Nephron progenitor cell (in vitro differentiated cells): ENCODE measurements at regions not wholly inside any gene's neighbourhood (a gene's known extent, or its start where the extent isn't known, plus 50 kb on each side); places are given as distances from the start of the nearest gene placed in this dataset.
A peak's percentile ranks its signal among the peaks of the same experiment; 100 is the strongest.

Experiments
- DNase-seq: peaks from one replicate; pipeline ENCODE4 v3.0.0; 2021
- H3K27ac Mint-ChIP-seq: 2 replicates; pipeline ENCODE4 v1.8.0; 2021; ENCODE audit warnings: mild to moderate bottlenecking, moderate library complexity, mixed read lengths
- H3K27me3 Mint-ChIP-seq: 2 replicates; pipeline ENCODE4 v1.8.0; 2021; ENCODE audit warnings: mild to moderate bottlenecking, low read depth, mixed read lengths; ENCODE audit not compliant: poor library complexity
- H3K36me3 Mint-ChIP-seq: 2 replicates; pipeline ENCODE4 v1.8.0; 2021; ENCODE audit warnings: low read depth, mixed read lengths
- H3K4me1 Mint-ChIP-seq: 2 replicates; pipeline ENCODE4 v1.8.0; 2021; ENCODE audit warnings: mixed read lengths
- H3K4me3 Mint-ChIP-seq: 2 replicates; pipeline ENCODE4 v1.8.0; 2021; ENCODE audit warnings: mild to moderate bottlenecking, moderate library complexity, mixed read lengths
- H3K9me3 Mint-ChIP-seq: 2 replicates; pipeline ENCODE4 v1.8.0; 2021; ENCODE audit warnings: mild to moderate bottlenecking, moderate library complexity, mixed read lengths
- TF ChIP-seq, protein P1 (sequence below): fragments of 200-600 bp; sonication (generic); IDR thresholded peaks from 2 replicates; pipeline ENCODE4 v1.5.0; 2021; ENCODE audit warnings: antibody characterized with exemption

- DNase-seq: no peak
- TF ChIP-seq, protein P1, sequence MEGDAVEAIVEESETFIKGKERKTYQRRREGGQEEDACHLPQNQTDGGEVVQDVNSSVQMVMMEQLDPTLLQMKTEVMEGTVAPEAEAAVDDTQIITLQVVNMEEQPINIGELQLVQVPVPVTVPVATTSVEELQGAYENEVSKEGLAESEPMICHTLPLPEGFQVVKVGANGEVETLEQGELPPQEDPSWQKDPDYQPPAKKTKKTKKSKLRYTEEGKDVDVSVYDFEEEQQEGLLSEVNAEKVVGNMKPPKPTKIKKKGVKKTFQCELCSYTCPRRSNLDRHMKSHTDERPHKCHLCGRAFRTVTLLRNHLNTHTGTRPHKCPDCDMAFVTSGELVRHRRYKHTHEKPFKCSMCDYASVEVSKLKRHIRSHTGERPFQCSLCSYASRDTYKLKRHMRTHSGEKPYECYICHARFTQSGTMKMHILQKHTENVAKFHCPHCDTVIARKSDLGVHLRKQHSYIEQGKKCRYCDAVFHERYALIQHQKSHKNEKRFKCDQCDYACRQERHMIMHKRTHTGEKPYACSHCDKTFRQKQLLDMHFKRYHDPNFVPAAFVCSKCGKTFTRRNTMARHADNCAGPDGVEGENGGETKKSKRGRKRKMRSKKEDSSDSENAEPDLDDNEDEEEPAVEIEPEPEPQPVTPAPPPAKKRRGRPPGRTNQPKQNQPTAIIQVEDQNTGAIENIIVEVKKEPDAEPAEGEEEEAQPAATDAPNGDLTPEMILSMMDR: no peak
- Mint-ChIP-seq H3K27ac (no peak overlapping the region), H3K4me3 (no peak overlapping the region), H3K9me3 (no peaks in the 10 kb centered on the region), H3K27me3 (peaks cover 18% of the 10 kb centered on the region), H3K4me1 (peaks cover 8% of the 10 kb centered on the region), H3K36me3 (no peaks in the 10 kb centered on the region)
Measured at GRCh38 chr11:34564406-34564805, 50.8 kb upstream of the ELF5 start.

DNA sequence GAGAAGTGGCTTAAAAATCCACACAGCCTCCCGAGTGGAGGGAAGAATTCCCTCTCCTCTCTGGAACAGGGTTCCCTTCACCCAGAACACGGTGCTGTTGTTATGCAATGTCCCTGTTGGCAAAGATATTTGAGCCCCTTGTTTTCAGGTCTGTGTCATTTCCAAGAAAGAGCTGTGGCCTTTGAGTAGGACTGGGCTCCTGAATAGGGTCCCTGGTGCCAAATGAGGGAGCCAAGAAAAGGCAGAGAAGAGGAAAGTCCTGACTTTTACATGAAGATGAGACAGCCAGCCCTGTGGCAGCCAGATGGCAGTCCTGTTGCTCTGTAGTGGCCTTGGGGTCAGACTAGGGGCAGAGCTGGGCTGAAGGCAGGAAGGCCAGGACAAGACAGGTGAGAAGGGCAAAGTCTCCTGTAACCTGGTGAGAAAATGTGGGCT, 51.2 kb upstream of the ELF5 start:
- Mint-ChIP-seq H3K27ac (no peak overlapping the region), H3K36me3 (no peaks in the 10 kb centered on the region), H3K9me3 (no peaks in the 10 kb centered on the region), H3K4me1 (peaks cover 8% of the 10 kb centered on the region), H3K27me3 (peaks cover 22% of the 10 kb centered on the region), H3K4me3 (no peak overlapping the region)
- TF ChIP-seq, protein P1: no peak
- no peak for DNase-seq

- Mint-ChIP-seq H3K9me3 (no peaks in the 10 kb centered on the region), H3K4me3 (no peak overlapping the region), H3K4me1 (peaks cover 8% of the 10 kb centered on the region), H3K27ac (no peak overlapping the region), H3K36me3 (no peaks in the 10 kb centered on the region), H3K27me3 (peaks cover 24% of the 10 kb centered on the region)
- DNase-seq: no peak
- TF ChIP-seq, protein P1: peak; percentile 40
Measured at GRCh38 chr11:34565417-34566207, 52.0 kb upstream of the ELF5 start.

GRCh38 chr11:34566208-34566551, 52.6 kb upstream of the ELF5 start:
- H3K9me3 Mint-ChIP-seq: no peaks in the 10 kb centered on the region
- TF ChIP-seq, protein P1: no peak
- no peak for DNase-seq
- H3K27ac Mint-ChIP-seq: no peak overlapping the region
- no peaks in the 10 kb centered on the region for H3K36me3 Mint-ChIP-seq
- H3K27me3 Mint-ChIP-seq: peaks cover 24% of the 10 kb centered on the region
- H3K4me1 Mint-ChIP-seq: peaks cover 8% of the 10 kb centered on the region
- no peak overlapping the region for H3K4me3 Mint-ChIP-seq

DNA sequence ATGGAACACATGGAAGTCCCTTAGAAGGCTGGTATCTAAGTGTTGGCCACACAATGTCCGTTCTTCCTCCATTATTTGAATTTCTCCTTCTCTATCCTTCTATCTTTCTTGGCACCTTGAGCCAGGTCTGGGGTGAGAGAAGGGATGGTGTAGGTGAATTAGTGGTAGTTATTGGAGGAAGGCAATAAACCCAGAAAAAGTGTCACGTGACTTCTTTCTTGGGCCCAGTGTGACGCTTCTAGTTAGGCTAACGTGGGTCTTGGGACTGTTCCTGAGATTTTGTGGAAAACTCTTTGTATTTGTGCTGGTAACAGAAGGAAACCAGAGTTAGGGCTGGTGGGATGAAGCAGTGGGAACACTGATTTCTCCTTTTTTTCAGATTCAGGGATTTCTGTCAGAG, 53.1 kb upstream of the ELF5 start:
- TF ChIP-seq, protein P1: no peak
- H3K4me1 Mint-ChIP-seq: peaks cover 8% of the 10 kb centered on the region
- no peak overlapping the region for H3K27ac Mint-ChIP-seq
- H3K36me3 Mint-ChIP-seq: no peaks in the 10 kb centered on the region
- no peaks in the 10 kb centered on the region for H3K9me3 Mint-ChIP-seq
- peaks cover 21% of the 10 kb centered on the region for H3K27me3 Mint-ChIP-seq
- no peak overlapping the region for H3K4me3 Mint-ChIP-seq
- DNase-seq: no peak

DNA sequence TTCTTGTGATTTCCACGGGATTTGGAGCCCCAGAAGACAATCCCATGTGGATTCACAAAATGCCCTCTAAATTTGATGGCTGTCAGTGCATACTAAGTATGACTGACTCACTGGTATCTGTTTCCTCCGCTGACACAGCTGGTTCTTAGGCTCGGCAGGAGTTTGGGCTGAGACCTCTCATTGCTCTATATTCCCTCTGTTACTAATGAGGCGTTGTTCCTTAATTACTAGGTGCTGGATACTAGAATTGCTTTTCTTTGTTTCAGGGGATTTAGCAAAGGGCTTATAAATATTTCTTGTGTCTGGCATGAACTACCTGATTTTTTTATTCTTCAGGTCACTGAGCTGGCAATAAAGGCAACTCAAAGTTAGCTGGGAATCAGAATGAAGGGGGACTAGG, 53.2 kb upstream of the EHF start:
- DNase-seq: no peak
- Mint-ChIP-seq H3K36me3 (no peaks in the 10 kb centered on the region), H3K4me3 (no peak overlapping the region), H3K4me1 (peaks cover 8% of the 10 kb centered on the region), H3K27me3 (peaks cover 19% of the 10 kb centered on the region), H3K9me3 (no peaks in the 10 kb centered on the region), H3K27ac (no peak overlapping the region)
- TF ChIP-seq, protein P1: no peak
